Astrocyte (in vitro differentiated cells and primary cell): ENCODE measurements at regions not wholly inside any gene's neighbourhood (a gene's known extent, or its start where the extent isn't known, plus 50 kb on each side); places are given as distances from the start of the nearest gene placed in this dataset.
"Not testable (repeated sequence)": the region's sequence is repeated elsewhere in the genome, so short reads cannot be mapped to it uniquely, and the experiment has no call there.

Source experiments
- DNase-seq: peaks from one replicate; pipeline ENCODE4 v3.0.0-alpha.2; 2010; ENCODE audit warnings: low read depth
- FAIRE-seq: peaks from 2 replicates; lab custom pipeline; 2011; peaks lifted over from hg19 to GRCh38; lab: Jason Lieb, UNC
- H2AFZ ChIP-seq: 2 replicates; pipeline ENCODE4 v1.6.0; 2012; ENCODE audit warnings: low read depth, low read length, inconsistent platforms
- H3K27ac ChIP-seq: 2 replicates; pipeline ENCODE4 v1.5.1; 2011; ENCODE audit warnings: low read depth, low read length, inconsistent platforms
- H3K27me3 ChIP-seq: 2 replicates; pipeline ENCODE4 v1.6.0; 2011; ENCODE audit warnings: low read length, inconsistent platforms; ENCODE audit not compliant: insufficient read depth
- H3K36me3 ChIP-seq: 2 replicates; pipeline ENCODE4 v1.5.1; 2011; ENCODE audit warnings: low read length, inconsistent platforms; ENCODE audit not compliant: insufficient read depth
- H3K4me1 ChIP-seq: 2 replicates; pipeline ENCODE4 v1.5.1; 2011; ENCODE audit warnings: low read length, inconsistent platforms; ENCODE audit not compliant: insufficient read depth
- H3K4me2 ChIP-seq: 2 replicates; pipeline ENCODE4 v1.6.0; 2012; ENCODE audit warnings: low read length, inconsistent platforms
- H3K4me3 ChIP-seq: 2 replicates; pipeline ENCODE4 v1.5.1; 2011; ENCODE audit warnings: low read depth, mild to moderate bottlenecking, low read length, inconsistent platforms; ENCODE audit not compliant: insufficient read depth
- H3K79me2 ChIP-seq: 2 replicates; pipeline ENCODE4 v1.6.0; 2012; ENCODE audit warnings: mild to moderate bottlenecking, low read length, inconsistent platforms; ENCODE audit not compliant: insufficient read depth
- H3K9ac ChIP-seq: 2 replicates; pipeline ENCODE4 v1.6.0; 2012; ENCODE audit warnings: mild to moderate bottlenecking, low read length, inconsistent platforms
- H3K9me3 ChIP-seq: 2 replicates; pipeline ENCODE4 v1.5.1; 2012; ENCODE audit warnings: low read depth, mild to moderate bottlenecking, low read length, inconsistent platforms; ENCODE audit not compliant: insufficient read depth
- H4K20me1 ChIP-seq: 2 replicates; pipeline ENCODE4 v1.6.0; 2012; ENCODE audit warnings: low read length, inconsistent platforms; ENCODE audit not compliant: insufficient read depth
- H3K27ac Mint-ChIP-seq: one replicate; pipeline ENCODE4 v1.8.0; 2021; ENCODE audit warnings: mild to moderate bottlenecking, mixed read lengths; ENCODE audit not compliant: unreplicated experiment
- H3K27me3 Mint-ChIP-seq: one replicate; pipeline ENCODE4 v1.8.0; 2021; ENCODE audit warnings: low read depth, mixed read lengths; ENCODE audit not compliant: unreplicated experiment
- H3K36me3 Mint-ChIP-seq: one replicate; pipeline ENCODE4 v1.8.0; 2021; ENCODE audit warnings: low read depth, mixed read lengths; ENCODE audit not compliant: unreplicated experiment
- H3K4me1 Mint-ChIP-seq: one replicate; pipeline ENCODE4 v1.8.0; 2021; ENCODE audit warnings: low read depth, mixed read lengths; ENCODE audit not compliant: unreplicated experiment
- H3K4me3 Mint-ChIP-seq: one replicate; pipeline ENCODE4 v1.8.0; 2021; ENCODE audit warnings: mild to moderate bottlenecking, moderate library complexity, mixed read lengths; ENCODE audit not compliant: unreplicated experiment
- H3K9me3 Mint-ChIP-seq: one replicate; pipeline ENCODE4 v1.8.0; 2021; ENCODE audit warnings: mild to moderate bottlenecking, mixed read lengths; ENCODE audit not compliant: unreplicated experiment
- CTCF ChIP-seq: IDR thresholded peaks from 2 replicates; pipeline ENCODE4 v1.5.1; 2011; ENCODE audit warnings: low read depth, mild to moderate bottlenecking, inconsistent platforms, low read length, moderate library complexity; ENCODE audit not compliant: insufficient read depth
- EZH2 ChIP-seq: IDR thresholded peaks from 2 replicates; pipeline ENCODE4 v1.6.1; 2012; ENCODE audit warnings: mild to moderate bottlenecking, low read length, inconsistent platforms; ENCODE audit not compliant: insufficient read depth

GRCh38 chr6:133092199-133092598 is 149.0 kb upstream of the EYA4 start:
- no peak for TF ChIP-seq CTCF
- TF ChIP-seq EZH2, result no peak

GRCh38 chr6:133092771-133093170 is 148.4 kb upstream of the EYA4 start:
- Histone ChIP-seq H3K27ac (no peak overlapping the region), H3K9me3 (no peaks in the 10 kb centered on the region), H2AFZ (no peak overlapping the region), H3K4me3 (no peak overlapping the region), H4K20me1 (no peaks in the 10 kb centered on the region), H3K4me1 (no peaks in the 10 kb centered on the region), H3K27me3 (no peaks in the 10 kb centered on the region), H3K4me2 (no peak overlapping the region), H3K79me2 (no peaks in the 10 kb centered on the region), H3K9ac (no peak overlapping the region), H3K36me3 (no peaks in the 10 kb centered on the region)
- TF ChIP-seq EZH2 (no peak), CTCF (no peak)
- H3K4me3 Mint-ChIP-seq, result no peak overlapping the region
- H3K27me3 Mint-ChIP-seq, result no peaks in the 10 kb centered on the region
- DNase-seq, result no peak
- no peaks in the 10 kb centered on the region for H3K36me3 Mint-ChIP-seq
- peaks cover 8% of the 10 kb centered on the region for H3K4me1 Mint-ChIP-seq
- H3K27ac Mint-ChIP-seq, result no peak overlapping the region
- no peaks in the 10 kb centered on the region for H3K9me3 Mint-ChIP-seq
- no peak for FAIRE-seq

More at GRCh38 chr6:133092199-133092598, 149.0 kb upstream of the EYA4 start:
- Histone ChIP-seq H3K9me3 (no peaks in the 10 kb centered on the region), H3K27me3 (no peaks in the 10 kb centered on the region), H3K79me2 (no peaks in the 10 kb centered on the region), H3K4me3 (no peak overlapping the region), H3K27ac (no peak overlapping the region), H3K9ac (no peak overlapping the region), H3K4me2 (no peak overlapping the region), H2AFZ (no peak overlapping the region), H3K36me3 (no peaks in the 10 kb centered on the region), H4K20me1 (no peaks in the 10 kb centered on the region), H3K4me1 (no peaks in the 10 kb centered on the region)
- H3K27me3 Mint-ChIP-seq, result no peaks in the 10 kb centered on the region
- peaks cover 5% of the 10 kb centered on the region for H3K4me1 Mint-ChIP-seq
- no peak for FAIRE-seq
- no peak overlapping the region for H3K27ac Mint-ChIP-seq
- no peak for DNase-seq
- H3K9me3 Mint-ChIP-seq, result no peaks in the 10 kb centered on the region
- H3K4me3 Mint-ChIP-seq, result no peak overlapping the region
- no peaks in the 10 kb centered on the region for H3K36me3 Mint-ChIP-seq

GRCh38 chr6:133093211-133093610 is 147.9 kb upstream of the EYA4 start:
- H3K4me3 ChIP-seq, H3K27me3 ChIP-seq, H3K27ac Mint-ChIP-seq, H3K4me1 Mint-ChIP-seq, H3K4me1 ChIP-seq, H3K27ac ChIP-seq, H3K9ac ChIP-seq, DNase-seq, H3K36me3 Mint-ChIP-seq, H3K4me3 Mint-ChIP-seq, FAIRE-seq, H3K9me3 ChIP-seq, H3K36me3 ChIP-seq, H3K27me3 Mint-ChIP-seq, H3K79me2 ChIP-seq, H4K20me1 ChIP-seq, H3K9me3 Mint-ChIP-seq, H3K4me2 ChIP-seq, H2AFZ ChIP-seq: not testable (repeated sequence)
